BE2C (cell line): ENCODE measurements at regions not wholly inside any gene's neighbourhood (a gene's known extent, or its start where the extent isn't known, plus 50 kb on each side); places are given as distances from the start of the nearest gene placed in this dataset.

Source experiments
- DNase-seq: peaks from one replicate; pipeline ENCODE4 v3.0.0-alpha.2; 2020
- H3K27me3 ChIP-seq: fragments of 250-450 bp; sonication (Bioruptor Pico); 2 replicates; pipeline ENCODE4 v1.5.1; 2020; ENCODE audit warnings: mild to moderate bottlenecking
- H3K36me3 ChIP-seq: fragments of 250-450 bp; sonication (Bioruptor Pico); 2 replicates; pipeline ENCODE4 v1.5.1; 2020; ENCODE audit warnings: mild to moderate bottlenecking
- H3K4me1 ChIP-seq: fragments of 250-450 bp; sonication (Bioruptor Pico); 2 replicates; pipeline ENCODE4 v1.5.1; 2020
- H3K4me3 ChIP-seq: 2 replicates; pipeline ENCODE4 v1.5.1; 2011; ENCODE audit warnings: low read depth, low read length
- H3K9me3 ChIP-seq: fragments of 250-450 bp; sonication (Bioruptor Pico); 2 replicates; pipeline ENCODE4 v1.5.1; 2020
- CTCF ChIP-seq: IDR thresholded peaks from 2 replicates; pipeline ENCODE4 v1.5.1; 2012; ENCODE audit warnings: mild to moderate bottlenecking, low read depth, low read length

DNA sequence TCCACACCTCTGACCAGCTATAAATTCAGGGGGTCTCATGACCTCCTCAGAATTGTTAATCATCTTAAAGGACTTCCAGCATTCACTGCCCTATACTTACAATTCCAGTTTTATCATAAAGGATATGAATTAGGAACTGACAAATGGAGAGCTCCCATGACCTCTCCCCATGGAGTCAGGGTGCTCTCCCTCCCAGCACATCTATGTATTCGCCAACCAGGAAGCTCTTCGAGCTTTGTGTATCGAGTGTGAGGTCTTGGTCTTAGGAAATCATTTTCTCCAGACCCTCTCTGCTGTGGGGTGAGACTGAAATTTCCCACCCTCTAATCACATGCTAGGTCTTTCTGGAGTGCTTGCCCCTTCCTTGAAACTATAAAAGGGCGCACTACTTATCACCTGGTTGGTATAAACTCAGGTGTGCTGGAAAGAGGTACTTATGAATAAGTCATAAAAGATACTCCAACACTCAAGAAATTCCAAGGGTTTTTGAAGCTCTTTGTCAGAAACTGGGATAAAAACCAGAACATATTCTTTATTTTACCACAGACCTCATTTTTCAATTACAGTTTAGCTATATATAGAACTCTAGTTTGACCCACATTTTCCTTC, 238.4 kb upstream of the OPRM1 start:
- no peak for TF ChIP-seq CTCF
- no peaks in the 10 kb centered on the region for H3K27me3 ChIP-seq
- H3K4me3 ChIP-seq = no peak overlapping the region
- no peaks in the 10 kb centered on the region for H3K9me3 ChIP-seq
- no peaks in the 10 kb centered on the region for H3K4me1 ChIP-seq
- DNase-seq = no peak
- no peaks in the 10 kb centered on the region for H3K36me3 ChIP-seq

DNA sequence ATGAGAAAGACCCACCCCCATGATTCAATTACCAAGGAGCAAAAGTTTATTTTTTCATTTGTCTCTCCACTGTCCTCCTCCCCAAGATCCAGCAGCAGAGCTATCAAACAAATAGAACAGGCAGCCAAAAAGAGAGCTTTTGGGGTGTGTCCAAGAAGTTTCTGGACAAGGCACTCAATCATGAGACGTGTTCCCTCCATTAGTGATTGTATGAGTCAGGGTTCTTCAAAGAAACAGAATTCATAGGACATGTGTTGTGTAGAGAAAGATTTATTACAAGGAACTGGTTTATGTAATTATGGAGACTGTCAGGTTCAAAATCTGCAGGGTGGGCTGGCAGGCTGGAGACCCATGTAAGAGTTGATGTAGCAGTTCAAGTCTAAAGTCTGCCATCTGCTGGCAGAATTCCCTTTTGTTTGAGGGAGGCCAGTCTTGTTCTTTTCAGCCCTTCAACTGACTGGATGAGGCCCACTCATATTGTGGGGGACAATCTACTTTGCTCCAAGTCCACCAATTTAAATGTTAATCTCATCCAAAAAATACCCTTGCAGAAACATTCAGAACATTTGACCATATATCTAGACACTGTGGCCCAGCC, 248.1 kb upstream of the OPRM1 start:
- H3K9me3 ChIP-seq = no peaks in the 10 kb centered on the region
- DNase-seq = peak; percentile 50
- H3K4me3 ChIP-seq = no peak overlapping the region
- no peaks in the 10 kb centered on the region for H3K27me3 ChIP-seq
- peak; percentile 60 for TF ChIP-seq CTCF
- H3K36me3 ChIP-seq = no peaks in the 10 kb centered on the region
- no peaks in the 10 kb centered on the region for H3K4me1 ChIP-seq

DNA sequence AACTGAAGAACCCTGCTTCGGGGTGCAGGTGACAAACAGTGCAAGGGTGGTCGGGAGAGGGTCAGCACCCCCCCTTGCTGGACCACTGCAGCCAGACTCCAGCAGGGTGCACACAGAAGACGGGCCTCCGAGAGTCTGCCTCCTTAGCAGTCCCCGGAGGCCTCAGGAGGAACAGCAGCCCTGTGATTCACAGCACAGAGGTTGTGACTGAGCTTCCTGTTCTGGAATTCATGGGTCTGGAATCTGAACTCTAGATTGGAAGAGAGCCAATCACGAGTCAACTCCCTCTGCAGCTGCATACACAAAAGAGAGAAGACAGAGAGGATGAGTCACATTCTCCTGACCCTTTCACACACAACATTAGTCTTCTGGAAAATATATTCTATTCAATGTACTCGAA, 249.0 kb upstream of the OPRM1 start:
- peak; percentile 47 for DNase-seq
- no peaks in the 10 kb centered on the region for H3K9me3 ChIP-seq
- no peaks in the 10 kb centered on the region for H3K36me3 ChIP-seq
- no peaks in the 10 kb centered on the region for H3K27me3 ChIP-seq
- H3K4me1 ChIP-seq = no peaks in the 10 kb centered on the region
- no peak overlapping the region for H3K4me3 ChIP-seq
- peak; percentile 34 for TF ChIP-seq CTCF

DNA sequence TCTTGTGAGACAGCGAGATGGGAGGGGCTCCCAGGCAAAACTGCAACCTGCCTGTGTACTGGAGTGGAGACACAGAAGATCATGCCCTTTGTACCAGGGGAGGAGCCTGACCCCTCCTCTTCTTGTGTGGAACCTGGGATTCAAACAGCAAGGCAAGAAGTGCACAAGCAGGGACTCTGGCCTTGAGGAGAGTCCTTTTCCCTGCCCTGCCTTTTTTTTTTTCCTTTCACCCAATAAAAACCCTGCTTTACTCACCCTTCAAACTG, 251.8 kb upstream of the OPRM1 start:
- H3K9me3 ChIP-seq = no peaks in the 10 kb centered on the region
- DNase-seq = no peak
- no peaks in the 10 kb centered on the region for H3K27me3 ChIP-seq
- TF ChIP-seq CTCF = no peak
- H3K4me3 ChIP-seq = no peak overlapping the region
- no peaks in the 10 kb centered on the region for H3K4me1 ChIP-seq
- no peaks in the 10 kb centered on the region for H3K36me3 ChIP-seq

DNA sequence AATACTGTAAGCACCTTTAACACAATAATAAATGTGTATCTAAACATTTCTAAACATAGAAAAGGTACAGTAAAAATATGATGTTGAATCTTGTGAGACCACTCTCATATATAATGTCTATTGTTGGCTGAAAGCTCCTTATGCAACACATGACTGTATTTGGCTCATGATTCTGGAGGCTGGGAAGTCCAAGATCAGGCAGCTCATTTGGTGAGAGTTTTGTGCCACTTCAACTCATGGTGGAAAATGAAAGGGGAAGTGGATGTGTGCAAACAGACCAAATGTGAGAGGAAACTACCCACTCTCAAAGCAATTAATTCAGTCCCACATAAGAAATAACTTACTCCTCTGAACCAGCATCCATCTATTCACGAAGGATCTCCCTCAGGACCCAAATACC, 257.7 kb upstream of the OPRM1 start:
- H3K27me3 ChIP-seq = no peaks in the 10 kb centered on the region
- no peaks in the 10 kb centered on the region for H3K4me1 ChIP-seq
- no peak overlapping the region for H3K4me3 ChIP-seq
- no peaks in the 10 kb centered on the region for H3K9me3 ChIP-seq
- no peak for TF ChIP-seq CTCF
- no peaks in the 10 kb centered on the region for H3K36me3 ChIP-seq
- no peak for DNase-seq

DNA sequence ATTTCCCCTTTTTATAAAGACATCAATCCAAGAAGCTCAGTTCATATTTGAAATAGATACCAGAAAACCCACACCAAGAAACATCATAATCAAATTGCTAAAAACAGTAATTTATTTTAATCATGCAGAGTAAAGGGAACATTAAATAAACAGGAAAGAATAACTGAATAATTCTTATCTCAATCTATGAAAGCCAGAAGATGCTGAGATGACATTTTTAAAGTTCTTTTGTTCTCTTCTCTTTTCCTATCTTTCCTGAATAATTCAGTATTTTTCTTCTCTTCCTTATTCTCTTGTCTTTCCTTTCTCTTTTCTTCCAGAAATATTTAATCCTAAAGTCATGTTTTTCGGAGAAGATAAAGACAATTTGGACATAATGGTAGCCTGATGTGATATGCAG, 259.0 kb upstream of the OPRM1 start:
- Histone ChIP-seq H3K36me3 (no peaks in the 10 kb centered on the region), H3K4me1 (no peaks in the 10 kb centered on the region), H3K9me3 (no peaks in the 10 kb centered on the region), H3K27me3 (no peaks in the 10 kb centered on the region), H3K4me3 (no peak overlapping the region)
- no peak for DNase-seq
- no peak for TF ChIP-seq CTCF
